Body of pancreas (tissue), 4 donors: ENCODE measurements at regions not wholly inside any gene's neighbourhood (a gene's known extent, or its start where the extent isn't known, plus 50 kb on each side); places are given as distances from the start of the nearest gene placed in this dataset.

Experiments
- ATAC-seq: fragments of 150-250 bp; one replicate; pipeline ENCODE4 v1.9.1; 2016
- DNase-seq, 4 donors: peaks; one replicate each; pipeline ENCODE4 v3.0.0-alpha.2; 2019
- H3K27ac ChIP-seq, 4 donors: fragments of 200-600 bp; sonication (generic); 1 replicate in 3 of 4; 2 replicates in 1 of 4; pipeline versions ENCODE4 v1.5.1 to v1.6.1; 2016 to 2019; ENCODE audit warnings: mild to moderate bottlenecking in 1 of 4, mixed read lengths in 1 of 4, moderate library complexity in 1 of 4
- H3K27me3 ChIP-seq, 2 donors: fragments of 200-600 bp; sonication (generic); one replicate each; pipeline ENCODE4 v1.6.0; 2016; ENCODE audit warnings: mild to moderate bottlenecking in 1 of 2
- H3K36me3 ChIP-seq, 2 donors: fragments of 200-600 bp; sonication (generic); replicated peaks in 1 of 2; 2 replicates each; pipeline ENCODE4 v1.5.1; 2016; ENCODE audit warnings: low read depth in 2 of 2; ENCODE audit not compliant: insufficient read depth in 1 of 2
- H3K4me1 ChIP-seq: fragments of 200-600 bp; sonication (generic); one replicate; pipeline ENCODE4 v1.6.0; 2016
- H3K4me3 ChIP-seq, 2 donors: fragments of 200-600 bp; sonication (generic); 1 replicate in 1 of 2; 2 replicates in 1 of 2; pipeline ENCODE4 v1.5.1; 2016 to 2019
- H3K9me3 ChIP-seq, 3 donors: fragments of 200-600 bp; sonication (generic); 1 replicate in 2 of 3; 2 replicates in 1 of 3; pipeline ENCODE4 v1.5.1; 2016
- CTCF ChIP-seq, 7 experiments: fragments of 450-650 bp in 4 of 7; fragments of 200-600 bp in 3 of 7; sonication (generic) in 3 of 7; IDR thresholded peaks; one replicate each; pipeline ENCODE4 v1.5.1; 2016 to 2019; ENCODE audit warnings: antibody characterized with exemption in 7 of 7
- POLR2A ChIP-seq, 3 donors: fragments of 450-650 bp; IDR thresholded peaks; one replicate each; pipeline ENCODE4 v1.6.1; 2016; ENCODE audit warnings: antibody characterized with exemption in 3 of 3, mild to moderate bottlenecking in 2 of 3
- WGBS, 2 donors: methylation state at CpG; one replicate each; pipeline ENCODE4 v1.1.5; 2017; 5-methylcytosine and 5-hydroxymethylcytosine counted together
- intact Hi-C: fragments of 100-400 bp; cut with DNase I; formaldehyde crosslinking; loops from one replicate; pipeline ENCODE4 v1.15.1; 2023

- intact Hi-C loops, result no loop called here
Measured at GRCh38 chr2:184178229-184178628, 420.1 kb upstream of the ZNF804A start.

GRCh38 chr2:184186436-184186835, 411.9 kb upstream of the ZNF804A start:
- TF ChIP-seq CTCF (IDR thresholded peaks at IDR 0.05), result no peak
- no peak for TF ChIP-seq POLR2A (IDR thresholded peaks at IDR 0.05)
- ATAC-seq, result no peak
- no peak for DNase-seq
- no peak overlapping the region for H3K4me3 ChIP-seq
- intact Hi-C loops, result no loop called here
- H3K27me3 ChIP-seq, result no peaks in the 10 kb centered on the region
- no peaks in the 10 kb centered on the region for H3K36me3 ChIP-seq
- H3K27ac ChIP-seq, result no peak overlapping the region
- 73 to 86% methylated on average over 4 of the region's 4 CpGs for WGBS, 2 donors
- H3K9me3 ChIP-seq, result no peaks in the 10 kb centered on the region
- H3K4me1 ChIP-seq, result no peaks in the 10 kb centered on the region

More at GRCh38 chr2:184178229-184178628, 420.1 kb upstream of the ZNF804A start:
- Histone ChIP-seq H3K9me3 (no peaks in the 10 kb centered on the region), H3K27me3 (no peaks in the 10 kb centered on the region), H3K27ac (no peak overlapping the region), H3K4me1 (peaks cover 5% of the 10 kb centered on the region), H3K4me3 (no peak overlapping the region), H3K36me3 (no peaks in the 10 kb centered on the region)
- TF ChIP-seq CTCF (IDR thresholded peaks at IDR 0.05) (no peak), POLR2A (IDR thresholded peaks at IDR 0.05) (no peak)
- DNase-seq (no peak), ATAC-seq (no peak)
- 17 to 22% methylated on average over 3 of the region's 3 CpGs for WGBS, 2 donors

GRCh38 chr2:184187421-184187971, 410.8 kb upstream of the ZNF804A start:
- ATAC-seq, result no peak
- no peaks in the 10 kb centered on the region for H3K36me3 ChIP-seq
- no peak overlapping the region for H3K4me3 ChIP-seq
- WGBS, 2 donors, result 90 to 97% methylated on average over 9 of the region's 9 CpGs
- intact Hi-C loops, result no loop called here
- no peaks in the 10 kb centered on the region for H3K4me1 ChIP-seq
- no peak for DNase-seq
- no peak overlapping the region for H3K27ac ChIP-seq
- no peaks in the 10 kb centered on the region for H3K9me3 ChIP-seq
- no peaks in the 10 kb centered on the region for H3K27me3 ChIP-seq
- TF ChIP-seq POLR2A (IDR thresholded peaks at IDR 0.05), result no peak
- TF ChIP-seq CTCF (IDR thresholded peaks at IDR 0.05), result no peak

DNA sequence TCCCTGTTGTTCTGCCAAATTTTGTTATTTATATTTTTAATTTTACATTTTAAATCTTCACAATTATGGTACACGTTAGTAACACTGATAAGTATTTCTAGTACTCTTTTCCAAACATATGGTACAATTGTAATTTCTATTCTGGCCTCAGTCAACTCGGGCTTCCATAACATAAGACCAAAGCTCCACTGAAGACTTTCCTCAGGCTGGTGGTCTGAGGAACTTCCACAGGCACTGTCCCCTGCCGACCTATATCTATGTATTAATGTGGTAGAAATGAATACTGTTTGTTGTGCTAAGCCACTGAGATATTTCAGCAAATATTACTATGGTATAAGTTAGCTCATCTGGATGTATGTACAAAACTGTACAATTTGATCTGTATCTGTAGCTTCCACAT, 407.6 kb upstream of the ZNF804A start:
- 70 to 82% methylated on average over 3 of the region's 3 CpGs for WGBS, 2 donors
- TF ChIP-seq CTCF (IDR thresholded peaks at IDR 0.05) (no peak), POLR2A (IDR thresholded peaks at IDR 0.05) (no peak)
- H3K4me3 ChIP-seq, result no peak overlapping the region
- no peaks in the 10 kb centered on the region for H3K36me3 ChIP-seq
- ATAC-seq, result no peak
- DNase-seq, result no peak
- no peaks in the 10 kb centered on the region for H3K4me1 ChIP-seq
- no peak overlapping the region for H3K27ac ChIP-seq
- no peaks in the 10 kb centered on the region for H3K27me3 ChIP-seq
- intact Hi-C loops, result no loop called here
- no peaks in the 10 kb centered on the region for H3K9me3 ChIP-seq

- Histone ChIP-seq H3K36me3 (no peaks in the 10 kb centered on the region), H3K4me1 (no peaks in the 10 kb centered on the region), H3K9me3 (no peaks in the 10 kb centered on the region), H3K4me3 (no peak overlapping the region), H3K27me3 (no peaks in the 10 kb centered on the region), H3K27ac (no peak overlapping the region)
- 76 to 79% methylated on average over 2 of the region's 2 CpGs for WGBS, 2 donors
- intact Hi-C loops, result no loop called here
- ATAC-seq (no peak), DNase-seq (no peak)
- TF ChIP-seq POLR2A (IDR thresholded peaks at IDR 0.05) (no peak), CTCF (IDR thresholded peaks at IDR 0.05) (no peak)
Measured at GRCh38 chr2:184192649-184193048, 405.7 kb upstream of the ZNF804A start.
